Tibial nerve (tissue), 4 donors: ENCODE measurements at regions not wholly inside any gene's neighbourhood (a gene's known extent, or its start where the extent isn't known, plus 50 kb on each side); places are given as distances from the start of the nearest gene placed in this dataset.

Experiments
- DNase-seq, 2 donors: peaks; one replicate each; pipeline ENCODE4 v3.0.0-alpha.2; 2019; ENCODE audit warnings: low spot score in 2 of 2
- H3K27ac ChIP-seq, 4 donors: fragments of 200-600 bp; sonication (generic) in 3 of 4; one replicate each; pipeline ENCODE4 v1.5.1; 2017 to 2019; ENCODE audit warnings: mild to moderate bottlenecking in 1 of 4
- H3K27me3 ChIP-seq, 2 donors: fragments of 200-600 bp; sonication (generic) in 1 of 2; one replicate each; pipeline versions ENCODE4 v1.5.1 to v1.6.0; 2017 to 2019
- H3K36me3 ChIP-seq, 3 donors: fragments of 200-600 bp; sonication (generic); one replicate each; pipeline ENCODE4 v1.5.1; 2018 to 2019
- H3K4me1 ChIP-seq, 4 donors: fragments of 200-600 bp; sonication (generic) in 3 of 4; one replicate each; pipeline ENCODE4 v1.5.1; 2017 to 2019
- H3K4me3 ChIP-seq, 4 donors: fragments of 200-600 bp; sonication (generic) in 3 of 4; one replicate each; pipeline ENCODE4 v1.5.1; 2017 to 2019; ENCODE audit warnings: mild to moderate bottlenecking in 1 of 4, moderate library complexity in 1 of 4
- H3K9me3 ChIP-seq, 4 donors: fragments of 200-600 bp; sonication (generic) in 3 of 4; one replicate each; pipeline ENCODE4 v1.5.1; 2017 to 2019
- CTCF ChIP-seq, 5 experiments: fragments of 200-600 bp in 3 of 5; fragments of 450-650 bp in 2 of 5; sonication (generic) in 3 of 5; IDR thresholded peaks; one replicate each; pipeline ENCODE4 v1.5.1; 2016 to 2019; ENCODE audit warnings: antibody characterized with exemption in 5 of 5, mild to moderate bottlenecking in 3 of 5, moderate library complexity in 2 of 5
- EP300 ChIP-seq, 2 donors: sonication (generic); formaldehyde crosslinking; IDR thresholded peaks; one replicate each; pipeline ENCODE4 v1.6.1; 2017; ENCODE audit warnings: antibody characterized with exemption in 2 of 2, mild to moderate bottlenecking in 1 of 2
- POLR2A ChIP-seq, 2 donors: fragments of 450-650 bp; IDR thresholded peaks; one replicate each; pipeline ENCODE4 v1.6.1; 2017; ENCODE audit warnings: antibody characterized with exemption in 2 of 2, mild to moderate bottlenecking in 2 of 2, moderate library complexity in 2 of 2
- WGBS, 2 donors: methylation state at CpG; one replicate each; pipeline ENCODE4 v1.1.5; 2018; 5-methylcytosine and 5-hydroxymethylcytosine counted together

GRCh38 chr5:108484035-108484434 is 102.1 kb upstream of the FBXL17 start:
- H3K27ac ChIP-seq: no peak overlapping the region
- no peaks in the 10 kb centered on the region for H3K36me3 ChIP-seq
- peaks cover 0 to 8% (median 0%) of the 10 kb centered on the region in 4 donors for H3K9me3 ChIP-seq
- TF ChIP-seq EP300 (IDR thresholded peaks at IDR 0.05) (no peak), POLR2A (IDR thresholded peaks at IDR 0.05) (no peak), CTCF (IDR thresholded peaks at IDR 0.05) (no peak)
- DNase-seq: no peak
- H3K4me3 ChIP-seq: no peak overlapping the region
- no peaks in the 10 kb centered on the region for H3K27me3 ChIP-seq
- 88% methylated on average over 3 of the region's 3 CpGs for WGBS, 2 donors
- peaks cover 0 to 4% (median 0%) of the 10 kb centered on the region in 4 donors for H3K4me1 ChIP-seq

DNA sequence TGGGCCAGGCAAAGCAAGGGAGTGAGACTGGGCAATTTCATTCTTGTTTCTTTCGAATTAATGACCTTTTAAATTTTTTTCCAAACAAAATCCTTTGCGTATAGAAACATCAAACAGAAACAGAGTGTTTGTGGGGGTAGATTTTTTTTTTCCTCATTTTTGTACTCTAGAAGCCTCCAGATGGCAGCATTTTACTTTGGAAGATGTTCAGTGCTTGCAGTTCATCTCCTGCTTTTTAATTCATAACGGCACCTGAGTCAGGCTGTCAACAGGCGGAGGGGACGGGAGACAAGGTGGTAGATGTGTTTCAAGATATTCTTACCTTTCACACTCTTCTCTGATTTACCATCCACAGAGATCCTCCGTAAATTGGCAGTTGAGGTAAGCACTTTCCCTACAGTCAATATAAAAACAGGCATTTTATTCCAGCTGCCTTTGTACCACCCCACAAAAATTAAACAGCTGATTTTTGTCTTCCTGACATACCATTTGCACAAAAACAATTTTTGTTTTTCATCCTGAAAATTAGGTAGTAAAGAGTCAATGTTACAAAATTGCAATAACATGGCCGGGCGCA is 99.5 kb upstream of the FBXL17 start:
- no peak overlapping the region for H3K4me3 ChIP-seq
- TF ChIP-seq POLR2A (IDR thresholded peaks at IDR 0.05): no peak
- TF ChIP-seq CTCF (IDR thresholded peaks at IDR 0.05): peak in 4 of 5 experiments; percentile 13 to 30 (median 18)
- no peaks in the 10 kb centered on the region for H3K9me3 ChIP-seq
- no peak overlapping the region for H3K27ac ChIP-seq
- WGBS, 2 donors: 38 to 41% methylated on average over 8 of the region's 8 CpGs
- H3K4me1 ChIP-seq: peaks cover 0 to 4% (median 0%) of the 10 kb centered on the region in 4 donors
- H3K36me3 ChIP-seq: no peaks in the 10 kb centered on the region
- DNase-seq: no peak
- H3K27me3 ChIP-seq: no peaks in the 10 kb centered on the region

DNA sequence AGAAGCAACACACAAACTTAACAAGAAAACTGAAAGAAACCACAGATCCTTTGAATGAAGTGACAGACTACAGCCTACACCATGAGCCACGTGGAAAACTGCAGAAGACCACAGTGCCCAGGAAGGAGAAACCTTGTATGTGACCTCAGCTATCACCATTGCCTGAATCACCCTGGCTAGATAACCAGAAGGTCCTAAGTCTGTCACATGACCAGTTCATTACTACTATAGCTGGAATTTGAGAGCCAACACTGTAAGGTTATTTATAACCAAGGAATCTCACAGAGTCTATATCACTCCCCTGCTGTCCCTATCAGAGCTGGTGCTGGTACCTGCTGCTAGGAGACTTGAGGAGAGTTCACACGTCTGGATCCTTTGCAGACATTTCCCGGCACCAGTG is 90.3 kb upstream of the FBXL17 start:
- TF ChIP-seq CTCF (IDR thresholded peaks at IDR 0.05) (no peak), EP300 (IDR thresholded peaks at IDR 0.05) (no peak), POLR2A (IDR thresholded peaks at IDR 0.05) (no peak)
- H3K4me1 ChIP-seq: no peaks in the 10 kb centered on the region
- H3K27me3 ChIP-seq: no peaks in the 10 kb centered on the region
- no peak overlapping the region for H3K27ac ChIP-seq
- 80 to 82% methylated on average over 3 of the region's 3 CpGs for WGBS, 2 donors
- peaks cover 0 to 3% (median 0%) of the 10 kb centered on the region in 4 donors for H3K9me3 ChIP-seq
- no peak overlapping the region for H3K4me3 ChIP-seq
- no peaks in the 10 kb centered on the region for H3K36me3 ChIP-seq
- DNase-seq: no peak

DNA sequence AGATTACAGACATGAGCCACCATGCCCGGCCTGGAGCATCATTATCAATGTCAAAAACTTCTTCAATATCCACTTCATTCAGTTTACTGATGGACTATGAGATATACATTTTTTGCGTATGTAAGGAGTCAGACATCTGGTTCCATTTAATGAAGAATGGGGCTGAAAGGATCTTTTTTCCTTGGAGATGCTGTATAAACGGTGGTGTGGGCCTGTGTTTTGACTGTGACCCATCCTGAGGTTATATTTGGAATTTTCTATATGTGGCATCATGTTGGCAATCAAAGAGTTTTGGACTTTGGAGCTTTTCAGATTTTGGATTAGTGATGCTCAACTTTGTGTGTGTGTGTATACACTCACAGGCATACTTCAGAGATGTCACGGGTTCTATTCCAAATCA is 85.7 kb upstream of the FBXL17 start:
- Histone ChIP-seq H3K36me3 (no peaks in the 10 kb centered on the region), H3K9me3 (no peaks in the 10 kb centered on the region), H3K4me1 (no peaks in the 10 kb centered on the region), H3K27ac (no peak overlapping the region), H3K4me3 (no peak overlapping the region), H3K27me3 (no peaks in the 10 kb centered on the region)
- whole genome bisulfite sequencing, 2 donors: 67 to 68% methylated on average over 4 of the region's 4 CpGs
- DNase-seq: no peak
- TF ChIP-seq POLR2A (IDR thresholded peaks at IDR 0.05) (no peak), EP300 (IDR thresholded peaks at IDR 0.05) (no peak), CTCF (IDR thresholded peaks at IDR 0.05) (no peak)

DNA sequence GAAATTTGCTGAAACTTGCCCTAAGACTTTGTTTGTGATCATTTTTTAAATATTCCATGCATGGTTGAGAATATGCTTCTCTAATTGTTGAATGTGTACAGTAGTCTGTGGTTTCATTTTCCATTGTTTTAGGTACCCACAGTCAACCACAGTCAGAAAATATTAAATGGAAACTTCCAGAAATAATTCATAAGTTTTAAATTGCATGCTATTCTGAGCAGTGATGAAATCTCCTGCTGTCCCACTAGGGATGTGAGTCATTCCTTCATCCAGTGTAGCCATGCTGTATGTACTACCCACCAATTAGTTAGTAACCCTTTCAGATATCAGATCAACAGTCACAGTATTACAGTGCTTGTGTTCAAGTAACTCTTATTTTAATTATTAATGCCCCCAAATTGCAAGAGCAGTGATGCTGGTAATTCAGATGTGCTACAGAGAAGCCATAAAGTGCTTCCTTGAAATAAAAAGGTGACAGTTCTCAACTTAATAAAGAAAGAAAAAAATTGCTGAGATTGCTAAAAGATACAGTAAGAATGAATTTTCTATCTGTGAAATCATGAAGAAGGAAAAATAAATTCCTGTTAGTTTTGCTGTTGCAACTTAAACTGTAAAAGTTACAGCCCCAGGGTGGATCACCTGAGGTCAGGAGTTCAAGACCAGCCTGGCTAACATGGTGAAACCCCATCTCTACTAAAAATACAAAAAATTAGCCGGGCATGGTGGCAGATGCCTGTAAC is 79.9 kb upstream of the FBXL17 start:
- no peak overlapping the region for H3K4me3 ChIP-seq
- TF ChIP-seq POLR2A (IDR thresholded peaks at IDR 0.05): no peak
- TF ChIP-seq EP300 (IDR thresholded peaks at IDR 0.05): no peak
- TF ChIP-seq CTCF (IDR thresholded peaks at IDR 0.05): no peak

More for the DNA sequence above, 79.9 kb upstream of the FBXL17 start:
- Histone ChIP-seq H3K27me3 (no peaks in the 10 kb centered on the region), H3K36me3 (no peaks in the 10 kb centered on the region), H3K27ac (no peak overlapping the region), H3K9me3 (no peaks in the 10 kb centered on the region), H3K4me1 (no peaks in the 10 kb centered on the region)
- no peak for DNase-seq
- WGBS, 2 donors: 75 to 80% methylated on average over 1 of the region's 1 CpG
